Body of pancreas (tissue), 4 donors: ENCODE measurements at regions not wholly inside any gene's neighbourhood (a gene's known extent, or its start where the extent isn't known, plus 50 kb on each side); places are given as distances from the start of the nearest gene placed in this dataset.

Experiments used
- ATAC-seq: fragments of 150-250 bp; one replicate; pipeline ENCODE4 v1.9.1; 2016
- DNase-seq, 4 donors: peaks; one replicate each; pipeline ENCODE4 v3.0.0-alpha.2; 2019
- H3K27ac ChIP-seq, 4 donors: fragments of 200-600 bp; sonication (generic); 1 replicate in 3 of 4; 2 replicates in 1 of 4; pipeline versions ENCODE4 v1.5.1 to v1.6.1; 2016 to 2019; ENCODE audit warnings: mild to moderate bottlenecking in 1 of 4, mixed read lengths in 1 of 4, moderate library complexity in 1 of 4
- H3K27me3 ChIP-seq, 2 donors: fragments of 200-600 bp; sonication (generic); one replicate each; pipeline ENCODE4 v1.6.0; 2016; ENCODE audit warnings: mild to moderate bottlenecking in 1 of 2
- H3K36me3 ChIP-seq, 2 donors: fragments of 200-600 bp; sonication (generic); replicated peaks in 1 of 2; 2 replicates each; pipeline ENCODE4 v1.5.1; 2016; ENCODE audit warnings: low read depth in 2 of 2; ENCODE audit not compliant: insufficient read depth in 1 of 2
- H3K4me1 ChIP-seq: fragments of 200-600 bp; sonication (generic); one replicate; pipeline ENCODE4 v1.6.0; 2016
- H3K4me3 ChIP-seq, 2 donors: fragments of 200-600 bp; sonication (generic); 1 replicate in 1 of 2; 2 replicates in 1 of 2; pipeline ENCODE4 v1.5.1; 2016 to 2019
- H3K9me3 ChIP-seq, 3 donors: fragments of 200-600 bp; sonication (generic); 1 replicate in 2 of 3; 2 replicates in 1 of 3; pipeline ENCODE4 v1.5.1; 2016
- POLR2A ChIP-seq, 3 donors: fragments of 450-650 bp; IDR thresholded peaks; one replicate each; pipeline ENCODE4 v1.6.1; 2016; ENCODE audit warnings: antibody characterized with exemption in 3 of 3, mild to moderate bottlenecking in 2 of 3
- WGBS, 2 donors: methylation state at CpG; one replicate each; pipeline ENCODE4 v1.1.5; 2017; 5-methylcytosine and 5-hydroxymethylcytosine counted together
- intact Hi-C: fragments of 100-400 bp; cut with DNase I; formaldehyde crosslinking; loops from one replicate; pipeline ENCODE4 v1.15.1; 2023
- TF ChIP-seq, protein P1 (sequence below), 7 experiments: fragments of 450-650 bp in 4 of 7; fragments of 200-600 bp in 3 of 7; sonication (generic) in 3 of 7; IDR thresholded peaks; one replicate each; pipeline ENCODE4 v1.5.1; 2016 to 2019; ENCODE audit warnings: antibody characterized with exemption in 7 of 7

DNA sequence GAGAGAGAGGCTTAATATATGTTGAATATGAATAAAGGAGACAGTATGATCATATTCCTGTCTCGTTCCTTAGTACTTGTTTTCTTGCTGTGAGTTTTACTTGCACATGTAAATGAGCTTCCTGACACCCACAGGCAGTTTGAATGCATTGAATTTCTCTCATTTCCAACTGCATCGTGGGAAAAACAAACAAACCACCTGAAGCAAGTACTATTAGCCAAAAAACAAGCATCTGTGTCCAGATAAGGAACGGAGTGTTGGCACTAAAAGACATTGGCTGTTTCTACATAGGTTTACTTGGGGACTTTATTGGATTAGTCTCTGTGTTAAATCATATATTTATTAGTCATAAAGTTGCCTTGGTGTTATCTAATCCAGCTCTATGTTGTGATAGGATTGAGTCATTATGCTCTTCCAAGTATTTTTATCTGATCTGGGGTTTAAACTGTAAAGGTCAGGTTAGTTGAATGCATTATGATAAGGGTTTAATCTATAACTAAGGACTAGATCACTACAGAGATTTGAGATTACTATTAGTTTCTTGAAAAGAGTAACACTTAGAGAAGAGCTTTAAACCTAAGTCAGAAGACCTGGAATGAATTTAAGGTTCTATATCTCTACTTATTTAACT lies 339.0 kb upstream of the SPANXN4 start:
- H3K4me1 ChIP-seq, result peaks cover 5% of the 10 kb centered on the region
- H3K27me3 ChIP-seq, result no peaks in the 10 kb centered on the region
- WGBS, 2 donors, result 11 to 24% methylated on average over 3 of the region's 3 CpGs
- ATAC-seq (no peak), DNase-seq (no peak)
- intact Hi-C loops, result no loop called here
- H3K27ac ChIP-seq, result no peak overlapping the region
- H3K4me3 ChIP-seq, result no peak overlapping the region
- TF ChIP-seq POLR2A (IDR thresholded peaks at IDR 0.05), result no peak
- TF ChIP-seq, protein P1, sequence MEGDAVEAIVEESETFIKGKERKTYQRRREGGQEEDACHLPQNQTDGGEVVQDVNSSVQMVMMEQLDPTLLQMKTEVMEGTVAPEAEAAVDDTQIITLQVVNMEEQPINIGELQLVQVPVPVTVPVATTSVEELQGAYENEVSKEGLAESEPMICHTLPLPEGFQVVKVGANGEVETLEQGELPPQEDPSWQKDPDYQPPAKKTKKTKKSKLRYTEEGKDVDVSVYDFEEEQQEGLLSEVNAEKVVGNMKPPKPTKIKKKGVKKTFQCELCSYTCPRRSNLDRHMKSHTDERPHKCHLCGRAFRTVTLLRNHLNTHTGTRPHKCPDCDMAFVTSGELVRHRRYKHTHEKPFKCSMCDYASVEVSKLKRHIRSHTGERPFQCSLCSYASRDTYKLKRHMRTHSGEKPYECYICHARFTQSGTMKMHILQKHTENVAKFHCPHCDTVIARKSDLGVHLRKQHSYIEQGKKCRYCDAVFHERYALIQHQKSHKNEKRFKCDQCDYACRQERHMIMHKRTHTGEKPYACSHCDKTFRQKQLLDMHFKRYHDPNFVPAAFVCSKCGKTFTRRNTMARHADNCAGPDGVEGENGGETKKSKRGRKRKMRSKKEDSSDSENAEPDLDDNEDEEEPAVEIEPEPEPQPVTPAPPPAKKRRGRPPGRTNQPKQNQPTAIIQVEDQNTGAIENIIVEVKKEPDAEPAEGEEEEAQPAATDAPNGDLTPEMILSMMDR (IDR thresholded peaks at IDR 0.05), result no peak
- H3K9me3 ChIP-seq, result no peaks in the 10 kb centered on the region
- H3K36me3 ChIP-seq, result no peaks in the 10 kb centered on the region

DNA sequence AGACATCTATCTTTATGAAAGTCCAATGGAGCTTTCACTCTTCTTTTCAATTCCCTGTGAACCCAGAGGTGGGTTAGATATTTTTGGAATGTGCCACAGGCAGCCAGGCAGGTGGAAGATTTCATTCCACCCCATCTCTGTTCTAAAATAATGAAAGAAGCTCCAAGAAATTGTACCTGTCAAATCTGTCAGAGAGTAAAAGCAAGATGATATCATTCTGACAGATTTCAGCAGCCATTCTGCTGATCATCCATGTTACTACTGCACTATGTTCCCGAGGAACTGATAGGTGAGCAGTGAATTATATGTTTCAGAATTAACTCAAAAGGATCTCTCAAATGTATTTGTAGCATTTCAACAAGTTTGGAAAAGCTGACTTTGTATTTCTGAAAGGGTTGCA lies 339.5 kb upstream of the SPANXN4 start:
- DNase-seq, result no peak
- no peak overlapping the region for H3K4me3 ChIP-seq
- intact Hi-C loops, result no loop called here
- H3K36me3 ChIP-seq, result no peaks in the 10 kb centered on the region
- no peak for ATAC-seq
- 17 to 64% methylated on average over 1 of the region's 1 CpG for WGBS, 2 donors
- H3K27me3 ChIP-seq, result no peaks in the 10 kb centered on the region
- TF ChIP-seq POLR2A (IDR thresholded peaks at IDR 0.05), result no peak
- TF ChIP-seq, protein P1 (IDR thresholded peaks at IDR 0.05), result no peak
- no peak overlapping the region for H3K27ac ChIP-seq
- peaks cover 5% of the 10 kb centered on the region for H3K4me1 ChIP-seq
- no peaks in the 10 kb centered on the region for H3K9me3 ChIP-seq

- TF ChIP-seq, protein P1 (IDR thresholded peaks at IDR 0.05), result no peak
- TF ChIP-seq POLR2A (IDR thresholded peaks at IDR 0.05), result no peak
- H3K27me3 ChIP-seq, result no peaks in the 10 kb centered on the region
- H3K9me3 ChIP-seq, result no peaks in the 10 kb centered on the region
- DNase-seq (no peak), ATAC-seq (no peak)
- no peaks in the 10 kb centered on the region for H3K36me3 ChIP-seq
- no peak overlapping the region for H3K27ac ChIP-seq
- no peaks in the 10 kb centered on the region for H3K4me1 ChIP-seq
- intact Hi-C loops, result no loop called here
- H3K4me3 ChIP-seq, result no peak overlapping the region
Measured at GRCh38 chrX:142680038-142680437, 345.7 kb upstream of the SPANXN4 start.

- TF ChIP-seq POLR2A (IDR thresholded peaks at IDR 0.05), result no peak
- TF ChIP-seq, protein P1 (IDR thresholded peaks at IDR 0.05), result no peak
- no peaks in the 10 kb centered on the region for H3K4me1 ChIP-seq
- no peak for DNase-seq
- ATAC-seq, result no peak
- H3K27ac ChIP-seq, result no peak overlapping the region
- no peaks in the 10 kb centered on the region for H3K36me3 ChIP-seq
- H3K9me3 ChIP-seq, result no peaks in the 10 kb centered on the region
- 50 to 69% methylated on average over 1 of the region's 1 CpG for WGBS, 2 donors
- no peak overlapping the region for H3K4me3 ChIP-seq
- intact Hi-C loops, result no loop called here
- no peaks in the 10 kb centered on the region for H3K27me3 ChIP-seq
Measured at GRCh38 chrX:142671036-142671435, 354.7 kb upstream of the SPANXN4 start.

GRCh38 chrX:142663330-142664095 lies 362.2 kb upstream of the SPANXN4 start:
- no peaks in the 10 kb centered on the region for H3K27me3 ChIP-seq
- intact Hi-C loops, result no loop called here
- no peak overlapping the region for H3K27ac ChIP-seq
- ATAC-seq, result no peak
- DNase-seq, result no peak
- H3K36me3 ChIP-seq, result no peaks in the 10 kb centered on the region
- H3K4me1 ChIP-seq, result no peaks in the 10 kb centered on the region
- no peak overlapping the region for H3K4me3 ChIP-seq
- no peaks in the 10 kb centered on the region for H3K9me3 ChIP-seq
- 16 to 18% methylated on average over 3 of the region's 3 CpGs for WGBS, 2 donors
- TF ChIP-seq, protein P1 (IDR thresholded peaks at IDR 0.05), result no peak
- no peak for TF ChIP-seq POLR2A (IDR thresholded peaks at IDR 0.05)
